ENCODE measurements at regions not wholly inside any gene's neighbourhood (a gene's known extent, or its start where the extent isn't known, plus 50 kb on each side); places are given as distances from the start of the nearest gene placed in this dataset.

GRCh38 chr7:47153576-47153975 lies 428.3 kb downstream of the TNS3 start:
- no peaks in the 10 kb centered on the region for H3K27me3 Mint-ChIP-seq (ENCODE audit: low read depth)
- TF ChIP-seq SOX15 (CRISPR knock-in tag; IDR thresholded peaks at IDR 0.05), result no peak
- 0 out of 2 replicates have a peak, but pooled peaks have one; percentile 5 for TF ChIP-seq ZNF121 (CRISPR knock-in tag; IDR thresholded peaks at IDR 0.05)
- TF ChIP-seq TEAD4 (CRISPR knock-in tag; IDR thresholded peaks at IDR 0.05), result peak; percentile 61; the same call in 1 of the 2 replicates
- TF ChIP-seq IRF2 (CRISPR knock-in tag; IDR thresholded peaks at IDR 0.05; ENCODE audit: borderline replicate concordance, low read depth), result no peak
- H3K9me3 Mint-ChIP-seq, result peaks cover 9% of the 10 kb centered on the region
- H3K36me3 Mint-ChIP-seq, result peaks cover 3% of the 10 kb centered on the region; the same call in 1 of the 2 replicates
- peak overlapping the region; percentile 53; the same call in 1 of the 2 replicates for H3K27ac Mint-ChIP-seq
- H3K4me1 Mint-ChIP-seq, result peaks cover 25% of the 10 kb centered on the region
- peak; percentile 73 for DNase-seq (ENCODE audit: low spot score)
- peak; percentile 100 for ATAC-seq
- POLR2A ChIA-PET, result no interaction called here
- CTCF ChIA-PET, result interaction anchor here (0.9 to 1.5 kb wide), 6 partner anchors 13 to 1290 kb away, joined by 3 to 7 read pairs (median 6); no protein-coding TSS in a partner anchor
- H3K4me3 Mint-ChIP-seq, result no peak overlapping the region

GRCh38 chr7:47153058-47153457 lies 428.9 kb downstream of the TNS3 start:
- H3K9me3 Mint-ChIP-seq, result peaks cover 6% of the 10 kb centered on the region; the same call in 1 of the 2 replicates
- ChIA-PET CTCF (interaction anchor here (0.9 to 1.5 kb wide), 6 partner anchors 13 to 1289 kb away, joined by 3 to 7 read pairs (median 6); no protein-coding TSS in a partner anchor), POLR2A (no interaction called here)
- no peak for TF ChIP-seq ZSCAN18 (CRISPR knock-in tag; IDR thresholded peaks at IDR 0.05)
- H3K4me1 Mint-ChIP-seq, result peaks cover 25% of the 10 kb centered on the region
- ATAC-seq, result no peak
- H3K4me3 Mint-ChIP-seq, result no peak overlapping the region
- no peaks in the 10 kb centered on the region for H3K27me3 Mint-ChIP-seq (ENCODE audit: low read depth)
- DNase-seq (ENCODE audit: low spot score), result no peak
- H3K27ac Mint-ChIP-seq, result no peak overlapping the region
- H3K36me3 Mint-ChIP-seq, result no peaks in the 10 kb centered on the region

- H3K4me1 Mint-ChIP-seq, result peaks cover 25% of the 10 kb centered on the region
- H3K4me3 Mint-ChIP-seq, result no peak overlapping the region
- H3K27ac Mint-ChIP-seq, result no peak overlapping the region
- H3K27me3 Mint-ChIP-seq (ENCODE audit: low read depth), result no peaks in the 10 kb centered on the region
- DNase-seq (ENCODE audit: low spot score), result no peak
- TF ChIP-seq ZNF138 (CRISPR knock-in tag; conservative IDR thresholded peaks at IDR 0.05) (no peak), SMAD4 (CRISPR knock-in tag; IDR thresholded peaks at IDR 0.05) (no peak), NFATC4 (CRISPR knock-in tag; IDR thresholded peaks at IDR 0.05) (no peak), JUN (CRISPR knock-in tag; IDR thresholded peaks at IDR 0.05) (no peak), TP53 (CRISPR knock-in tag; IDR thresholded peaks at IDR 0.05) (no peak), JAZF1 (CRISPR knock-in tag; IDR thresholded peaks at IDR 0.05) (no peak), HMGA2 (CRISPR knock-in tag; IDR thresholded peaks at IDR 0.05) (peak; percentile 94)
- peaks cover 6% of the 10 kb centered on the region; the same call in 1 of the 2 replicates for H3K9me3 Mint-ChIP-seq
- H3K36me3 Mint-ChIP-seq, result no peaks in the 10 kb centered on the region
- ChIA-PET POLR2A (no interaction called here), CTCF (interaction anchor here (1.0 kb wide), 1 partner anchor 51 kb away, joined by 3 read pairs; no protein-coding TSS in a partner anchor)
- ATAC-seq, result no peak
These were observed 429.6 kb downstream of the TNS3 start for GRCh38 chr7:47152307-47152706.

GRCh38 chr7:47150497-47151260 lies 431.2 kb downstream of the TNS3 start:
- peaks cover 25% of the 10 kb centered on the region for H3K4me1 Mint-ChIP-seq
- ATAC-seq (no peak), DNase-seq (ENCODE audit: low spot score) (no peak)
- no peaks in the 10 kb centered on the region for H3K36me3 Mint-ChIP-seq
- TF ChIP-seq NR1H2 (CRISPR knock-in tag; IDR thresholded peaks at IDR 0.05) (no peak), E2F4 (CRISPR knock-in tag; IDR thresholded peaks at IDR 0.05; ENCODE audit: borderline replicate concordance, low read depth) (no peak), RORB (CRISPR knock-in tag; IDR thresholded peaks at IDR 0.05) (no peak), ATF6 (CRISPR knock-in tag; IDR thresholded peaks at IDR 0.05) (no peak), ERG (CRISPR knock-in tag; IDR thresholded peaks at IDR 0.05) (no peak)
- H3K27ac Mint-ChIP-seq, result no peak overlapping the region
- no peaks in the 10 kb centered on the region for H3K27me3 Mint-ChIP-seq (ENCODE audit: low read depth)
- POLR2A ChIA-PET, result no interaction called here
- H3K9me3 Mint-ChIP-seq, result peaks cover 6% of the 10 kb centered on the region; the same call in 1 of the 2 replicates
- H3K4me3 Mint-ChIP-seq, result no peak overlapping the region
- CTCF ChIA-PET, result no interaction called here
